HepG2 (cell line): ENCODE measurements at regions not wholly inside any gene's neighbourhood (a gene's known extent, or its start where the extent isn't known, plus 50 kb on each side); places are given as distances from the start of the nearest gene placed in this dataset.

Source experiments
- ATAC-seq: fragments of 200-7000 bp; cut with Tn5 transposase; 3 replicates; pipeline ENCODE4 v1.9.1; 2020; ENCODE audit warnings: mild to moderate bottlenecking, moderate library complexity
- BruUV-seq: library from RNA; stranded (reverse); fragments of 400-500 nt; replicated peaks from 2 replicates; lab custom pipeline; 2021; lab: Mats Ljungman, UMichigan
- CTCF ChIA-PET: fragments of 300-600 bp; formaldehyde crosslinking; extraction: SDS; loops from one replicate; lab custom pipeline; 2021; ENCODE audit warnings: low total read pairs, inconsistent platforms, low intra/inter-chr PET ratio; lab: Yijun Ruan, JAX
- POLR2A ChIA-PET: fragments of 350-600 bp; sonication (Branson Sonifier 250); formaldehyde crosslinking; loops from one replicate; lab custom pipeline; 2020; ENCODE audit warnings: antibody characterized with exemption, inconsistent platforms; lab: Yijun Ruan, JAX
- DNase-seq: peaks from one replicate; pipeline ENCODE4 v3.0.0-alpha.2; 2015; ENCODE audit warnings: low spot score
- FAIRE-seq: peaks from 3 replicates; lab custom pipeline; 2011; peaks lifted over from hg19 to GRCh38; lab: Jason Lieb, UNC
- H2AFZ ChIP-seq: one replicate; pipeline ENCODE4 v1.6.1; 2011; ENCODE audit warnings: low read length, inconsistent platforms
- H3K27ac ChIP-seq: fragments of 300-600 bp; 3 replicates; pipeline ENCODE4 v1.8.0; 2011; ENCODE audit warnings: mixed run types, mild to moderate bottlenecking, mixed read lengths, low read length, inconsistent platforms; ENCODE audit not compliant: insufficient read depth; ENCODE audit errors: extremely low read length
- H3K27me3 ChIP-seq, 2 experiments: fragments of 200-600 bp in 1 of 2; 2 replicates in 1 of 2; 3 replicates in 1 of 2; pipeline versions ENCODE4 v1.6.0 to v1.8.0; 2011; ENCODE audit warnings: low read length in 2 of 2, mild to moderate bottlenecking in 2 of 2, moderate library complexity in 2 of 2, inconsistent platforms in 1 of 2; ENCODE audit not compliant: insufficient read depth in 2 of 2, control insufficient read depth in 1 of 2
- H3K36me3 ChIP-seq, 2 experiments: fragments of 200-600 bp in 1 of 2; replicated peaks in 1 of 2; 2 replicates in 1 of 2; 3 replicates in 1 of 2; pipeline versions ENCODE4 v1.5.1 to v1.8.0; 2011; ENCODE audit warnings: low read length in 2 of 2, inconsistent platforms in 1 of 2; ENCODE audit not compliant: insufficient read depth in 2 of 2, control insufficient read depth in 1 of 2
- H3K4me1 ChIP-seq: 2 replicates; pipeline ENCODE4 v1.5.1; 2012; ENCODE audit warnings: low read length, inconsistent platforms; ENCODE audit not compliant: insufficient read depth
- H3K4me2 ChIP-seq: 2 replicates; pipeline ENCODE4 v1.6.0; 2011; ENCODE audit warnings: low read depth, low read length, inconsistent platforms
- H3K4me3 ChIP-seq, 3 experiments: fragments of 200-600 bp in 1 of 3; sonication (generic), shearing (Covaris generic) in 1 of 3; replicated peaks in 1 of 3; 2 replicates each; pipeline ENCODE4 v1.5.1; 2011 to 2016; ENCODE audit warnings: low read length in 3 of 3, inconsistent platforms in 2 of 3, low read depth in 2 of 3, mild to moderate bottlenecking in 2 of 3, control low read depth in 1 of 3, mixed read lengths in 1 of 3; ENCODE audit not compliant: insufficient read depth in 1 of 3
- H3K79me2 ChIP-seq: one replicate; pipeline ENCODE4 v1.6.1; 2011; ENCODE audit warnings: low read length, inconsistent platforms; ENCODE audit not compliant: insufficient read depth
- H3K9ac ChIP-seq: 2 replicates; pipeline ENCODE4 v1.6.0; 2011; ENCODE audit warnings: mild to moderate bottlenecking, low read depth, low read length, inconsistent platforms; ENCODE audit not compliant: insufficient read depth
- H3K9me3 ChIP-seq: 2 replicates; pipeline ENCODE4 v1.5.1; 2012; ENCODE audit warnings: mild to moderate bottlenecking, low read length
- H4K20me1 ChIP-seq: 2 replicates; pipeline ENCODE4 v1.6.0; 2011; ENCODE audit warnings: inconsistent platforms, mild to moderate bottlenecking, low read length, moderate library complexity; ENCODE audit not compliant: insufficient read depth
- CEBPG ChIP-seq: IDR thresholded peaks from 2 replicates; pipeline ENCODE4 v1.6.1; 2016
- FOXP1 ChIP-seq, 2 experiments: fragments of 450-650 bp in 1 of 2; IDR thresholded peaks; 2 replicates each; pipeline ENCODE4 v1.6.1; 2017 to 2018; ENCODE audit warnings: antibody characterized with exemption in 1 of 2
- MTF2 ChIP-seq: sonication (generic); formaldehyde crosslinking; IDR thresholded peaks from 2 replicates; pipeline ENCODE4 v1.5.0; 2020; ENCODE audit warnings: missing genetic modification reagents, borderline replicate concordance
- ZNF292 ChIP-seq: sonication (generic); formaldehyde crosslinking; IDR thresholded peaks from 2 replicates; pipeline ENCODE4 v1.8.1; 2022; ENCODE audit warnings: mild to moderate bottlenecking, low read depth, missing genetic modification reagents, borderline replicate concordance
- WGBS: methylation state at CpG from one replicate; pipeline ENCODE4 v1.1.6; 2017; ENCODE audit warnings: low lambda C conversion rate; 5-methylcytosine and 5-hydroxymethylcytosine counted together
- in situ Hi-C: cut with HindIII; loops from 2 replicates; pipeline ENCODE4 v1.10.0; 2017; ENCODE audit warnings: low pct_unique_long_range_greater_than_20kb; ENCODE audit not compliant: extremely low pct_ligation_motif_present
- intact Hi-C: fragments of 100-400 bp; cut with micrococcal nuclease; formaldehyde crosslinking; loops from one replicate; pipeline ENCODE4 v1.10.0; 2022; ENCODE audit not compliant: unreplicated experiment
- TF ChIP-seq, protein P1 (sequence below): sonication (generic); formaldehyde crosslinking; IDR thresholded peaks from 2 replicates; pipeline ENCODE4 v1.4.0; 2020; ENCODE audit warnings: missing genetic modification reagents, borderline replicate concordance
- TF ChIP-seq, protein P2 (sequence below): sonication (generic); formaldehyde crosslinking; IDR thresholded peaks from 2 replicates; pipeline ENCODE4 v1.4.0; 2020; ENCODE audit warnings: missing genetic modification reagents

DNA sequence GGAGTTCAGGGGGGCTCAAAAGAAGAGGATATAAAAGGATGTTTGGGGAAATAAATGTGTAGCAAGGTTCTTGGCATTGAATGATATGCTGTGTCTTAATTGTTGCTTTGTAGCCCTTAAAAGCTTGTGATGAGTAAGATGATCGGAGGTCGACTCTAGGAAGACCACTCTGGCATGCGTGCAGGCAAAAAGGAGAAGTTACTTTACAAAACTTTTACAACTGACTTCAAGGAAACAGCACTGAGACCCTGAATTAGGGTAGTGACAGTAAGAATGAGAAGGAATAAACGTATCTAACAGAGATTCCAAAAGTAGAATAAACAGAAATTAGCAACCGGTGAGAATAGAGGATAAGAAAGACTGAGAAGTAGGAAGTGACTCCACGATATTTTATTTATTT, 228.7 kb upstream of the TANK start:
- no peaks in the 10 kb centered on the region for H3K27me3 ChIP-seq

More for the DNA sequence above, 228.7 kb upstream of the TANK start:
- intact Hi-C loops: no loop called here
- no peak for ATAC-seq
- WGBS: 40% methylated on average over 6 of the region's 6 CpGs
- BruUV-seq: no TSS peak
- Histone ChIP-seq H3K36me3 (no peaks in the 10 kb centered on the region), H3K4me3 (no peak overlapping the region)
- TF ChIP-seq, protein P1, sequence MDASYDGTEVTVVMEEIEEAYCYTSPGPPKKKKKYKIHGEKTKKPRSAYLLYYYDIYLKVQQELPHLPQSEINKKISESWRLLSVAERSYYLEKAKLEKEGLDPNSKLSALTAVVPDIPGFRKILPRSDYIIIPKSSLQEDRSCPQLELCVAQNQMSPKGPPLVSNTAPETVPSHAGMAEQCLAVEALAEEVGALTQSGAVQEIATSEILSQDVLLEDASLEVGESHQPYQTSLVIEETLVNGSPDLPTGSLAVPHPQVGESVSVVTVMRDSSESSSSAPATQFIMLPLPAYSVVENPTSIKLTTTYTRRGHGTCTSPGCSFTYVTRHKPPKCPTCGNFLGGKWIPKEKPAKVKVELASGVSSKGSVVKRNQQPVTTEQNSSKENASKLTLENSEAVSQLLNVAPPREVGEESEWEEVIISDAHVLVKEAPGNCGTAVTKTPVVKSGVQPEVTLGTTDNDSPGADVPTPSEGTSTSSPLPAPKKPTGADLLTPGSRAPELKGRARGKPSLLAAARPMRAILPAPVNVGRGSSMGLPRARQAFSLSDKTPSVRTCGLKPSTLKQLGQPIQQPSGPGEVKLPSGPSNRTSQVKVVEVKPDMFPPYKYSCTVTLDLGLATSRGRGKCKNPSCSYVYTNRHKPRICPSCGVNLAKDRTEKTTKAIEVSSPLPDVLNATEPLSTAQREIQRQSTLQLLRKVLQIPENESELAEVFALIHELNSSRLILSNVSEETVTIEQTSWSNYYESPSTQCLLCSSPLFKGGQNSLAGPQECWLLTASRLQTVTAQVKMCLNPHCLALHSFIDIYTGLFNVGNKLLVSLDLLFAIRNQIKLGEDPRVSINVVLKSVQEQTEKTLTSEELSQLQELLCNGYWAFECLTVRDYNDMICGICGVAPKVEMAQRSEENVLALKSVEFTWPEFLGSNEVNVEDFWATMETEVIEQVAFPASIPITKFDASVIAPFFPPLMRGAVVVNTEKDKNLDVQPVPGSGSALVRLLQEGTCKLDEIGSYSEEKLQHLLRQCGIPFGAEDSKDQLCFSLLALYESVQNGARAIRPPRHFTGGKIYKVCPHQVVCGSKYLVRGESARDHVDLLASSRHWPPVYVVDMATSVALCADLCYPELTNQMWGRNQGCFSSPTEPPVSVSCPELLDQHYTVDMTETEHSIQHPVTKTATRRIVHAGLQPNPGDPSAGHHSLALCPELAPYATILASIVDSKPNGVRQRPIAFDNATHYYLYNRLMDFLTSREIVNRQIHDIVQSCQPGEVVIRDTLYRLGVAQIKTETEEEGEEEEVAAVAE (CRISPR knock-in tag): no peak
- TF ChIP-seq FOXP1 (IDR thresholded peaks at IDR 0.05) (no peak), FOXP1 (CRISPR knock-in tag; IDR thresholded peaks at IDR 0.05) (no peak), CEBPG (no peak), ZNF292 (CRISPR knock-in tag) (no peak), MTF2 (CRISPR knock-in tag) (no peak)
- TF ChIP-seq, protein P2, sequence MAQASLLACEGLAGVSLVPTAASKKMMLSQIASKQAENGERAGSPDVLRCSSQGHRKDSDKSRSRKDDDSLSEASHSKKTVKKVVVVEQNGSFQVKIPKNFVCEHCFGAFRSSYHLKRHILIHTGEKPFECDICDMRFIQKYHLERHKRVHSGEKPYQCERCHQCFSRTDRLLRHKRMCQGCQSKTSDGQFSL (CRISPR knock-in tag): no peak
- TF ChIP-seq, all 625 proteins: peak for 0
- Histone ChIP-seq H3K79me2 (no peaks in the 10 kb centered on the region), H3K4me2 (no peak overlapping the region), H3K27ac (no peak overlapping the region), H2AFZ (peak overlapping the region; percentile 33), H3K4me1 (peaks cover 28% of the 10 kb centered on the region), H3K9ac (no peak overlapping the region), H4K20me1 (no peaks in the 10 kb centered on the region), H3K9me3 (no peaks in the 10 kb centered on the region)
- in situ Hi-C loops: no loop called here
- FAIRE-seq: no peak
- POLR2A ChIA-PET: no interaction called here
- CTCF ChIA-PET: no interaction called here
- no peak for DNase-seq
